ENCODE measurements at regions not wholly inside any gene's neighbourhood (a gene's known extent, or its start where the extent isn't known, plus 50 kb on each side); places are given as distances from the start of the nearest gene placed in this dataset.

DNA sequence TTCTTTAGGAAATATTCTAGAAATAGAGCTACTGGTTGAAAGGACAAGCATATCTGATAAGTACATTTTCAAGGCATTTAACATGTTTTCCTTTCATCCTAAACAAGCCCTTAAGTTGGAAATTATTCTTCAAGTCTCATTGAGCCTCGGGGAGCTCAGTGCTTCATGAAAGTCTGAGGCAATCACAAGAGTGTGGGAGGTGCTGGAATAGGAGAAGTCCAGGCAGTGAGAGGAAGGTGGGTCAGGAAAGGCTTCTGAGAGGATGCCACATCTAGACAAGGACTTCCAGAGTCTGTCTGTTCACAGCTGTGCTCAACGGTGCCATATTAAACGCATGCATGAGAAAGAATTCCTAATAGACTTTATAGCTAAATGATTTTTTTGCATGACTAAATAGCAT lies 69.8 kb downstream of the CD83 start:
- no peak for DNase-seq

DNA sequence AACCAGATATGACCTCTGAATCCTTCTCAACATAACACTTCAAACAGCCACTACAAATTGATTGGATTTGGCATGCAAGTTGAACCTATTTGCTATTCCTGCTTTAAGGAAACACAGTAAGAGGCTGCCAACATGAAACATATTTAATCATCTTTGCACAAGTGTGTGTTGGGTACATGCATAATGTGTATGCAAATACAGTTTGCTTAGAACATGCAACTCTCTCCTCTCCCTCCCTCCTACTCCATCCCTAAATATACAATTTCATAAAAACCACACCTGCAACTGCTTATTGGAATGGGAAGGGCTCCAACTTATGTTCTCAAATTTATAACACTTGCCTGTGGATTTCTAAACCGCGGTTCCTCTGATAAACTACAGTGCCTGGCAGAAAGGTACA lies 71.5 kb downstream of the CD83 start:
- no peak for DNase-seq

DNA sequence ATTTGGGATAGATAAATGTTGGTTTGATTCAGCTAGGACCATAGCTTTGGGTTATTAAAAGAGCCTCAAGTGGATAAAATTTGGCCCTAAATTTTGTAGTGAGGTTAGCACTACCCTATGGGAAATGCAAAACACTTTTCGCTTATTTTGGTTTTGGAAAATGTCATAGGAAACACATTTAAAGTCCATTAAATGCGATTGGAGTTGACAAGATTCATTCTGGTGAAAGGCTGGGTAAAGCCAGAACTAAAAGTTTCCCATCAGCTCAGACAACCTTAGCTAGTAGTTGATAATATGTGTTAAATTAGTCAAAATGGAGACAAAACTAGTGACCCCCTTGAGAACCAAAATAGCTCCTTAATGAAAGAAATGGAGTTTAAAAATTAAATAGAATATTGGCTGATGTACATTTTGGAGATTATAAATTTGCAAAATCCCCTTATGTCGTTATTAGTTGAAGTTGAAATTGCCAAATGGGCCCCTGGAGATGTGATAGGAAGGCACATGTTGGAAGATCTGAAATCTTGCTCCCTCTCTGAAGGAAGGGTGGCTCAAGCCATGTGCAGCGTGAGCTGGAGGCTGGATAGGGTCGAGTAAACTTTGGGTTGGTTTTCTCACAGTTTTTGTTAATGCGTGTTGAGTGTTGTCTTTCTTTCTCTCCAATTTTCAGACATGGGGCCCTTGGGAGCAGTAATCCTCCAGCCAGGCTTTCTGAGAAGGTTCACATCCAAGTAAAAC lies 72.8 kb downstream of the CD83 start:
- DNase-seq = no peak

DNA sequence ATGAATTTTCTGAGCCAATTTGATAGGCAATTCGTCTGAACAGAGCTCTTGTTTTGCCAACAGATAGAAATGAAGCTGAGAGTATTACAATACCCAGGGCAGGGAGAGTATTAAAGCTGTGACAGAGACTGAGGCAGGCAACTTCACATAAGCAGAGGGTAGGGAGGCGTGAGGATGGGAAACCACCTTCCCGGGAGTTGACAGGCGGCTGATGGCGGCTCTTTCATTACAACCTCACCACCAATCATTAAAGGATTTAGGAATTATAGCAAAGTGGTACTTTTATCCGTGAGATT lies 73.3 kb downstream of the CD83 start:
- no peak for DNase-seq

DNA sequence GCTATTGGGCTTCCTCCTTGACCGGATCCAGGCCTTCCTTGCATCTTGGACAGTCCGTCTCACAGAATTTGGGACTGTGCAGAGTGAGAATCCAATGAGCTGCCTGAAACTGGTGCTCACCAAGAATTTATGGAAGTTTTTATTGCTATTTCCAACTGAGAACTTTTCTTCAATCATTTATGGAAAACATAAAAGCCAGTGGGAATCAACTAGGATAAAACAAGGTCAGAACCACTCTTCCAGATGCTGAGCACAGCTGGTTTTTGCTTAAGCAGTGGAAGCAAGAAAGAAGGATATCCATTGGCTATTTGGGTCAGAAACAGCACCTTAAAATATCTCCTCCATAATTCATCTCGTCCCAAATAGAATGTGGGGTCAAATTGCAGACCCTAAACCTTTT lies 74.2 kb downstream of the CD83 start:
- DNase-seq = no peak

DNA sequence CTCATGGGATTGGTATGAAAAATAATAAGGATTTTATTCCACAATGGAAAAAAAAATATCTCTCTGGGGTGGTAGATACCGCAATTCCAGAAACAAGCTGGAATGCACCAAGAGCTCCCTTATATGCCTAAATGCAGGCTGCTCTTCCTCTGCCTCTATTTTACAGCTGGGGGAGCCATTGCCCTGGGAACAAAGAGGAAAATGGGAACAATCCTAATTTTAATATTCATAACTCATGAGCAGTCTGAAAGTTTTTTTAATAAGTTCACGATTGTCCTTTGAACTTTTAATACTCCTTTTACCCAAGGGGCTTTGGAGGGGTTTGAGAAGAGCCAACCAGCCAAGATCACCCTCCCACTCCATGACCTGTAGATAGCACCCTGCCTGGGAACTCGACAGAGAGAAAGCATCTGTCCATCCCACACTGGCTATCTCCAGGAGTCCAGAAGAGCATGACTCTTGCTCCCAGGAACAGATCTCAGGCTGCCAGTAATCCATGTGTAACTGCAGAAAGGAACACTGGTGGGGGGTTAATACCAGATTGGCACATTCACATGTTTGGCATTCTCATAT lies 74.7 kb downstream of the CD83 start:
- DNase-seq = no peak

DNA sequence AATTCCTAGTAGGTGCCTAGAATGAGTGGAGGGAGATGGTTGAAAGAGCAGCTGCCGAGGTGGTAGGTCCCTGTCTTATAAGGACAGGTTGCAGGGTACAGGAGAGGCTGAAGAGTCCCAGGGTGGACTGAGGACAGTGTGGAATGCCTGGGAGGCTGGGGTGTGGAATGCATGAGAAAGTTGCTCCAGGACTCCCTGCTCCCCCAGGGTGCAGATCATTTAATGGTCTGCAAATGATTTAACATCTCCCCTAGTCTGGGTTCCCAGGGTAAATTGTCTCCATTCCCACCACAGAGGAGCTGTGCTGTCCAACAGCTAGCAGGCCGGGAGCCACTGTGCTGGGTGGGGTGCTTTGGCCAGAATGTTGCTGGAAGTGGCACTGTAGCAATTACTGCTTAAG lies 76.0 kb downstream of the CD83 start:
- no peak for DNase-seq

DNA sequence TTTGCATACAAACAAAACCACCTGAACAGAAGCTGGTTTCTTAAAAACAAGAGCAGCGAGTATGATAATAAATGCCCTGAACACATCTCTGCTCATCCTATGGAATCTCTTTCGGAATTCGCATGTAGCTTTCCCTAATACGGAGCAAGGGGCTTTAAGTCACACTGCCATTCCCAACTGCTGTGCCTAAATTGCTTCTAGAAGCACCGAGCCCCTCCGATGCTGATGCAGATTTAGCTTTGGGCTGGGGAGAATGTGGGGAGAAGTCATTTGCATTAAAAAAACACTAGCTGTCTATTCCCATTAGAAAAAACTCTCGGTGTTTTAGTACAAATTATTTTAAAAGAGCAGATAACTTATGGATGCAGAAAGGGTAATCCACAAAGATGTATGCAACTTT lies 76.9 kb downstream of the CD83 start:
- DNase-seq = no peak

DNA sequence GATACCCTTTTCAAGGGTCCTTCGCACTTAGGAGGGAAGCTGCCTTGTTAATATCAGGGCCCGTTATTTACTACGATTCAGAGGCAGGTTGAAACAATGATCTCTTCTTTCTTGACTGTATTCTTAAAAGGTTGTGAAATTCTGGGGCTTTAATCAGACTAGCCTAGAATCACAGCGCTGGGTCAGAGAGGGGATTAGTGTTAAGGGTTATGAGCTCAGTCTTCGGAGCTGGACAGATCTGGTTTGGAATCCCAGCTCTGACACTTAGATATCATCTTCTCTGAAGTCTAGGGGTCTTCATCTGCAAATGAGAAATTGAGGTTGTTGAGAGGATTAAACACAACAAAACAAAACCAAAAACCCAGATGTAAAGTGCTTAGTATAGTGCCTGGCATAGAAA lies 77.4 kb downstream of the CD83 start:
- DNase-seq = no peak

DNA sequence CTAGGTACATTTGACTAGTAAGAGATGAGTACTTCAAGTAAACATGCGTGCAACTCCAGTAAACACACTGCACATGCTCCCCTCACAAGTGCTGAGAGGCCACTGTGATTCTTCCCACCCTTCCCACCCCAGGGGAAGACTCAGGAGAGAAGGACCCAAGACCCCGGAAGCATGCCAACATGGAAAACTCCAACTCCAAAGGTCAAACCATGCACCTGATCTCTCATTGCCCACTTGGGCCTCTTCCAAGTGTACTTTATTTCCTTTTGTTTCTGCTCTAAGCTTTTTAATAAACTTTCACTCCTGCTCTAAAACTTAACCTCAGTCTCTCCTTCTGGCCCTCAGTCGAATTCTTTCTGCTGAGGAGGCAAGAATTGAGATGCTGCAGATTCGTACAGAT lies 78.5 kb downstream of the CD83 start:
- DNase-seq = no peak

DNA sequence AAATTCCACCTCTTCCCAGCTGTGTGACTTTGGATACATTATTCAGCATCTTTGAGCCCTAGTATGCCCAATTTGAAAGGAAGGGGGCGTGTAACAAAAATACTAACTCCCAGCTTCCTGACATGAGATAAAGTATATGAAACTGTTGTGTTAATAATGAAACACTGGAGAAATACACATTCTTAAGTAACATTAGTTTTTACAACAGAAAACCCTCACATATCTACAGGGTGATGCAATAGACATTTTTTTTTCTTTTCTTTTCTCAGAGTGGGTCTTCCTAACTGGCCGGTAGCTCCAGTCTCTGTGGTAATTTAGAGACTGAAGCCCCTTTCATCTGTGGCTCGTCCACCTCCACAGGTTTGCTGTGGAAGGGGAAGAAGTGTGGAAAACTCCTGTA lies 79.5 kb downstream of the CD83 start:
- DNase-seq = no peak

DNA sequence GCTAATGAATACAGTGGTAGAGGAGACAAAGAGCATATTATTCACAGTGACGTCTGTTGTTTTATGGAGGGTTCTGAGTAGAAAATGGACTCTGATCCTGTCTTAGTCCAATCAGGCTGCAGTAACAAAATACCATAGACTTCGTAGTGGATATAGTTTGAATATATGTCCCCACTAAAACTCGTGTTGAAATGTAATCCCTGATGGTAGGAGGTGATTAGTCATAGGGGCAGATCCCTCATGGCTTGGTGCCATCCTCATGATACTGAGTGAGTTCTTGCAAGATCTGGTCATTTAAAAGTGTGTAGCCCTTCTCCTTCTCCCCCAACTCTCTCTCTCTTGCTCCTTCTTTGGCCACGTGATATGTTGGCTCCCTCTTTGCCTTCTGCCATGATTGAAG lies 82.5 kb downstream of the CD83 start:
- DNase-seq = no peak

DNA sequence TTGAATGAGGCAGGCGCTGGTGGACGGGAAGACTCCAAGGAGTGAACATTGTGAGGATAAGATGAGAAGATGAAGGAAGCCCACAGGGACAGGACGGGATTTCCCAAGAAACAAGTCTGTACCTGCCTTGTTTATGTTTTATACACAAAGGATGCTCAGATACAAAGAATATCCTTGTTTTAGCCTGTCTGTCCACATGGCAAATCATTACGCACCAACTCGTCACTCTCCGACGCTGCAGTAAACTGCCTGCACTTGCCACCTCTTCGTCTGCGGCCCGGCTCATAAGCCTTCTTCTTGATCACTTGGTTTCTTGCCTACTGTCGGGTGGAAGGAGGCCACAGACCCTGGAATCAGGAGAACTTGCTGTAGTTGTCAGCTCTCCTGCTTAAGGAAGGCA lies 85.4 kb downstream of the CD83 start:
- no peak for DNase-seq

DNA sequence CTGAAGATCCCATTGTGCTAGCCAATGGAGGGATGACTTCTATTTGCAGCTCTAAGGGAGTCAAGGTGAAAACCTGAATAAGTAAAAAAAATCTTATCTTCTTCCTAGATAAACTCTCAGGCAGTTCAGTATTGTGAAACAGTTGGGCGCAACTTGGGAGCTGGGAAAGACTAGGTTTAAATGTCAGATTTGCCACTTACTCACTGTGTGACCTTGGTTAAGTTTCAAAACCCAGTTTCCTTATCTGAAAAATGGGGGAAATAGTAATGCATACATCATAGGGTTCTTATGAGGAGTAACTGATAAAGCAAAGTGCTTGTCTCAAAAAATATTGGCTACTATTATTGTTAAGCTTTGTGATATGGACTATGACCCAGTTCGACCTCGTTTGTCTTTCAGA lies 88.8 kb downstream of the CD83 start:
- no peak for DNase-seq

DNA sequence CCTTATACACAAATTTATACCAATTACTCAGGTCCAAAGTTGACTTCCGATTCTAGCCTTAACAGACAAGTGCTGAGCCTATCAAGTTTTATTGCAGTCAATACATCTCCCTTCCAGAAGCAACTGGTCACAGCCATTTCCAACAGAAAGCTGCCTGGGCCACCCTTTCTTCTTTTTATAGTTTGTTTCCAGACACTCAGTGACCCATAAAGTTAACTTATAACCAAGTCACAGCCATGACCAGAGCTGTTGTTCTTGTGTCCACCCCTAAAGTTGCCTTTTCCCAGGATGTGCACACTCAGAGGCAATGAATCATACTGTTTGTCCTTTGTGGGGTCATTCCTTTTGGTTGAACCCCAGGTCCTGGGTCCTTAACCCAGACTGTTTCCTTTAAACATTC lies 89.9 kb downstream of the CD83 start:
- no peak for DNase-seq

DNA sequence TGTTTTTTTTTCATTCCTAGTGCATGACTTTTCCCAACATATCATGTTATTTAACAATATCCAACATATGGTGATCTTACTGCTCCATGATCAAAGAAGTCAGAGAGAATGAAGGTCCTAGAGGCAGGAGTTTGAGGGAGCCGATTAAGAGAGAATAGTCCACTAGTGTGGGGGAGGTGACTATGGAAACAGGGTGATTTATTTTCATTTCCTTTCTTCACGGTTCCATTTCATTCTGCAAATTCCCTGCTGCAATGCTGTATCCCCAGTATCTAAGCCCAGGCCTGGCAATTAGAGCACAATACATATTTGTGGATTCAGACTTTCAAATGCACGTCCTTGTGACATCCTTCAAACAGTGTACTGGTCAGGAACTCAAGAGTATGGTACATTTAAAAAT lies 91.4 kb downstream of the CD83 start:
- no peak for DNase-seq

DNA sequence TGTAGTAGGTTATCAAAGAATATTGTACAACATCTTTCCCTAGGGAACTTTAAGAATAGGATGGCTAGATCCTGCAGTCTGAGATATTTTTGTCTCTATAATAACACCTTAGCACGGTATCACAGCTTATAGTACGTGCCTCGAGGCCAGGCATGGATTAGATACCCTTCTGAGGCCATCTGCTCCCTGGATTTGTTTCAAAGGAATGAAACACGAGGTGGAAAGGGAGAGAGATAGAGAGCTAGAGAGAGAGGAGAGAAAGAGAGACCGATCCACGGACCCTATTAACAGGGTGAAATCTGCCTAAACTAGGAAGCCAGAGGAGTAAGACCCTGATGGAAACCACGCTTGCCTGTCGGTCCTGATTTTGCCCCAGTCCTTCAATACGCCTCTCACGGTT lies 92.5 kb downstream of the CD83 start:
- peak; percentile 15 for DNase-seq

DNA sequence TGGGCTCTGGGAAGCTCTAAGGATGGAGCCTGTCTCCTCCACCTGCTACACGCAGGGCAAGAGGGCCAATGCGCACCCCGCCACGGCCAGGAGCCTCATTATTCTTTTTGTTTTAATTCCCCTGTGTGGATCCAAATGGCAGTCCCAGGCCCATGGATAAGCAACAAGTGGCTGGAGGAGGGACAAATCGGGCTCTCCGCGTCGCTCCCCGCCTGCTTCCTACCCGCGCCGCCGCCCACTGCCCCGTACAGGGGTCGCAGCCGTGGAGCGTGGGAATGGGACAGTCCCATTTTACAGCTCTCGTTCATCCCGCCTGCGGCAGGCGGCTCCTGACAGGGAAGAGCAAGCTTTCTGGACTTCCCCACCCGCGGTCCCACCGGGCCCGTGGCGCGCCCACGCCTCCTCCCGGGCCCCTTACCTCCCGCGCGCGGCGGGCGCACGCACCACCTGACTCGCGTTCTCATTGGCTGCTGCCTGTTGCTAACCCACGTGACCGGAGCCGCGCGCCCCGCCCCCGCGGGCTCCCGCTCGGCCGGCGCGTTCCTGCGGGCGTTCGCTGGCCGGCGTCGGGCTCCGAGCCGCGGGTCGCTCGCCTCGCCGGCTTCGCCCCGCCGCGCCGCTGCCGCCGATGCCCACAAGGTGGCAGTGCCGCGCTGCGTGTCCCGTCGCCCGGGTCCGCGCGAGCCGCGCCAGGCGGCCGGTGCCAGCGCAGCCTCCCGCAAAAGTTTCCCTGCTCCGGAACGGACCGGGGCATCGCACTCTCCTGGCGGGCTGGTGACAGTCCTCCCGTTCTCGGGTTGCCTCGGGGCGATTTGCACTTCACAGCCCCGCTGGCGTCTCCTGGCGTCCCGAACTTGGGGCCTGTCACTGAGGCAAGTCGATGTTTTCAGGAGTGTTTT lies 93.3 kb downstream of the CD83 start:
- DNase-seq = peak; percentile 84

DNA sequence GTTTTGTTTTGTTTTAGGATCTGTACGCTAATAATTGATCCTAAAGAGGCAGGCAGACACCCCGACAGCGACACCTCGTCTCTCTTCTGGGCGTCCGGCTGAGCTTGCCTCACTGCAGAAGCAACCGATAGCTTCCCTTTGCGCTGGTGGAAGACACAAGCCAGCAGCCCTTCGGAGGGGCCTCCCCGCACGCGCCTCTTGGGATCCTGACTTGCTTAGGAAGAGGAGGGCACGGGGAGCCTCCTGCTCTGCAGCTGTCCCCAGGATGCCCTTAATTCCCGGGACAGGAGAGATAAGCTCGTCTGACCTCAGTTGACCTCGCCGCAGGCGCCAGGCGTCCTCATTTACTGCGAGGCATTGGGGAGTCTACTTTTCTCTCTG lies 94.0 kb downstream of the CD83 start:
- DNase-seq = no peak

DNA sequence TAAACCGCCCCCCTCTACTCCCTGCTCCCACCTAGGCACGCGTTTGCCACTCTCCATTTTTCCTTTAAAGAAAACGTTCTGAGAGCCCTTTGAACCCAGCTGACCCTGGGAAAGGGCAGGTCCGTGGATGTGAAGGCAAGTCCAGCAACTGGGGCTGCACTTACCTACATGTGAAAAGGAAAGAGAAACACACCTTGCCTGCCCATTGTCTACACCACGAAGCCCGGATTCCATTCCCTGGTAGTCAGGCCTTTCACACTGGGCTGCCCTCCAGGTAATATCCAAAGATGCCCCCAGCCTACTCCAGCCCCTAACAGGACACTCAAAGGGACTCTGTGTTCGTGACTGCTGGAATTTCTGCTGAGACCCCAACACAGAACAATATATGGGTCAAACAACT lies 94.4 kb downstream of the CD83 start:
- no peak for DNase-seq

DNA sequence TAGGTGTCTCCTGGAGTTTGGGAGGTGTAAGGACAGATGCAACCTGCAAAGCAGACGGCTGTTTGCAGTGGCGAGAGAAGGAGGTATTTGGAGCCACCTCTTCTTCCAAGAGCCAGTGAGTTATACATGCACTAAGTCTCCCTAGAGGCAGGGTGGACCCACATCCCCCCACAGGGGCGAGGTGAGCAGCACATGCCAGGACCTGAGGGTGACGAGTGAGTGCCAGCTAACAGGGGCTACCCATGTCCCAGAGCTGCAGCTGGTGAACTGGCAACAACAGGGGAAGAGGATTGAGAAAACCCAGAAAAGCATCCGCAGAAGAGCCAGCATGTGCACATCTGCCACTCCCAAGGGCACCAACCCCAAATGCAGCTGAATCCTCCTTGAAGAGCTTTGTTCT lies 95.1 kb downstream of the CD83 start:
- DNase-seq = no peak

DNA sequence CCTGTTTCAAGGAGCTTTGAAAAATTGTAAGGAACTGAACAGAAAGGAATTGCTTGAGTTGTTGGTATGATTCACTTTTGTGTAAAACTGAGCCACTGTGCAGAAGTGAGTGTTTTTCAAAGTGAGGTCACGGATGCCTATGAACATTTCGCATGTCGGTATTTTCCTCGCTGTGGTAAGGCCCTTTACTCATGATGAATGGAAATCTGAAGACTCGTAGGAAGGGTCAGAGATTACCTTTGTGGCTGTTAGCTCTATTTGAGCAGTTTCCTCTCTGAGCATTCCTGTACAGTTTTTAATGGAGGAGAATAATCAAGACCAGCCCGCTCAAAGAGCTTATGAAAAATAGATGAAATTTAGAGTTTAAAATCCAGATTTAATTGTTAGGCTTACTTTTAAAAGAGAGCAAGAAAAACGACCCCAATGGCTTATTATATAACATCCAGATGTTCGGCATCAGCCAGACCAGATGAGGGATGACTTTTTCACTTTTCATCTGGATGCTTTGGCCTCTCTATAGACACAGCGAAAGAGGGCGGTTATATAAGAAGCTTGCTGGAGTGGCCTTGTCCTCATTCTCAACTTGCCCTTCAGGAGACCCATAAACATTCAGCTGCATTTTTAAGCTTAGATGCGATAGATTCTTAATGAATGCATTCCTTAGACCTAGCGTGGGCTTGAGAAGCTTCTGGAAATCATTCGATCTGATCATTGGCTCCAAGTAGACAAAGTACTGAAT lies 99.5 kb downstream of the CD83 start:
- DNase-seq = no peak

DNA sequence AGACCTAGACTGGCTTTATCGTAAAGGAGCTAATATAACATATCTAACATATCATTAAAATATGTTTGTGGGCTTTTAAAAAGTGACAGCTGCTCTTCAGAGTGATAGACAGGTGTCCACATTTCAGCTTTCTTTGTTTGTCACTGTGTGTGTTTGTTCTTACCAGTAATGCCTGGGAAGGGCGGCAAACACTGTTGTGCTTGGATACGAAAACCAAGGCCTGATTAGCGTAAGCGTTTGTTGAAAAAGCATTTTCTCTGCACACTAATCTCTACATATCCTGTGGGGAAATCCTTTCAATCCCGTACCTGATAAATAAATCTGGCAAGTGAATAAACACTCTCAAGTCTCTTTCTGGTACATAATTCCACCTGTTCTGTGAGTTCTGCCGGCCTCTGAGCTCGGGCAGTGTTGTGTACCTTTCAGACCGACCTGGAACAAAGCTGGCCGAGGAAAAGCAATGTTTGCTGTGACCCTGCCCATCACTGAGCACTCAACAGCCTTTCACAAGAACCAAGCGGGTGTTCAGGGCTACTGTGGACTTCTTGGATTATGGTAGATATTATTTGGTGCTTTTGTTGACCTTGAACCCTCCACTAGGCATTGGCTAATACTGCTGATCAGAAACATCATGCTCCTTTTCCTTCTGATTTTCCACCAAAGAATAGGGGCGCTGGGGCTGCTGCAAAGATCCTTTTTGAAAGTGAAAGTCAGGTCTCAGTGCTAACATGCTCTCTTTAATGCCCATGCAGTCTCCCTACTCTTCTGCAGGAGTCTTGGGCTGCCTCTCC lies 100.4 kb downstream of the CD83 start:
- DNase-seq = no peak
